Pancreas (tissue), 10 donors: ENCODE measurements at regions not wholly inside any gene's neighbourhood (a gene's known extent, or its start where the extent isn't known, plus 50 kb on each side); places are given as distances from the start of the nearest gene placed in this dataset.

Experiments
- ATAC-seq, 4 donors: fragments of 200-7000 bp; cut with Tn5 transposase; one replicate each; pipeline versions ENCODE4 v1.8.0 to v1.9.1; 2020; ENCODE audit warnings: mild to moderate bottlenecking in 4 of 4, moderate library complexity in 4 of 4
- DNase-seq, 6 donors: peaks; one replicate each; pipeline ENCODE4 v3.0.0-alpha.2; 2020
- FAIRE-seq: peaks from 2 replicates; lab custom pipeline; 2012; peaks lifted over from hg19 to GRCh38; lab: Jason Lieb, UNC
- H3K27ac ChIP-seq, 4 donors: fragments of 200-600 bp; sonication (generic); 1 replicate in 3 of 4; 2 replicates in 1 of 4; pipeline versions ENCODE4 v1.5.0 to v1.8.0; 2020
- H3K27me3 ChIP-seq, 4 donors: fragments of 200-600 bp; one replicate each; pipeline ENCODE4 v1.8.0; 2021
- H3K36me3 ChIP-seq, 3 donors: fragments of 200-600 bp; sonication (generic) in 1 of 3; one replicate each; pipeline versions ENCODE4 v1.5.0 to v1.8.0; 2020 to 2021
- H3K4me1 ChIP-seq, 3 donors: fragments of 200-600 bp; one replicate each; pipeline ENCODE4 v1.8.0; 2021
- H3K4me3 ChIP-seq, 4 donors: fragments of 200-600 bp; sonication (generic) in 2 of 4; one replicate each; pipeline versions ENCODE4 v1.5.0 to v1.8.0; 2020 to 2021
- H3K9me3 ChIP-seq, 4 donors: fragments of 200-600 bp; one replicate each; pipeline ENCODE4 v1.8.0; 2021
- WGBS, 2 donors: extraction: QIAGEN DNeasy Blood & Tissue Kit; methylation state at CpG; one replicate each; pipeline ENCODE4 v1.1.7; 2013; 5-methylcytosine and 5-hydroxymethylcytosine counted together
- intact Hi-C, 3 donors: fragments of 100-400 bp; cut with DNase I; formaldehyde crosslinking; loops; one replicate each; pipeline versions ENCODE4 v1.11.1 to v1.14.2; 2022
- TF ChIP-seq, protein P1 (sequence below), 4 donors: fragments of 200-600 bp; sonication (generic) in 3 of 4; IDR thresholded peaks; one replicate each; pipeline versions ENCODE4 v1.5.0 to v1.8.0; 2021; ENCODE audit warnings: antibody characterized with exemption in 4 of 4
- donor health status: healthy with polysubstance abuse.
- donor health status: DM: no; HTN: no; CAD: no; lungs with moderate emphysema.
- donor health status: DM: no; HTN: no; CAD: no.
- donor health status: control.
- donor health status: control.
- donor health status: Bipolar disorder and iron deficiency.
- donor health status: DM: yes; HTN: yes; CAD: no.
- donor health status: DM: no; HTN: no; CAD: no.
- donor health status: DM: no; HTN: no; CAD: no.
- donor health status: DM: yes; HTN: yes; CAD: no.

DNA sequence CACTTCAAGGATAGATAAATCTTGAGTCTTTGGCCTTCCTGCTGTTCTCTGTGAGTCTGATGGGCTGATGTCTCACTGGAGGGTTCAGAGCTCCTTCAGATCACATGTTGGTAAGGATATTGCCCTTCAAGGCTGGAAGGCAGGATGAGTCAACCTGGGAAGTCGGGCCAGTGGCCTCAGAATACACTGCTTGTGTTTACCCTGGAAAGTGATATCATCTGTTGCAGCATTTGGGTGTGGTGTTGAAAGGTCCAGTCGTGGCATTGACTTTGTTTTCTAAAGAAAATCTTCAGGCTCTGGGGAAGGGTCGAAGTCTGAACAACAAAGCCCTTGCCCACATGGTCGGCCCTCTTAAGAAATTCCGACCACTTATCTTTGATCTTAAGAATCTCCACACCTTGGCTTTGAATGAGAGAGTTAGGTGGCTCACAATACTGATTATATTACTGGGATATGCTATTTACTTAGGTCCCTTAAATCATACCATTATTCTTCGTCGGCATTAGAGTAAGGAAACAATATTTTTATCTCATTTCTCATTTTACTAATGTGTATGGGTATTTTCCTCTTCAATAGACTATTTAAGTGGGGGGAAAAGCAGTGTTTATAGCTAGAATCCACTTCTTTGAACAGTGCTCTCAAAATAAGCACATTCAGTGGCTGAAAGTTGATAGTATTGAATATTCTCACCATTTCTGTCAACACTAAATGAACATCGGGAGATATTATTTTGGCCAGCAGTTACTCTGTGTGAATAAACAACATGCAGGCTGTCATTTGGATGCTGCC is 303.9 kb upstream of the RASGRP1 start:
- ATAC-seq (peak in 2 of 4 donors; percentile 44 to 51), DNase-seq (no peak), FAIRE-seq (no peak)
- no peak overlapping the region for H3K27ac ChIP-seq
- H3K9me3 ChIP-seq = no peaks in the 10 kb centered on the region
- H3K27me3 ChIP-seq = no peaks in the 10 kb centered on the region
- H3K4me1 ChIP-seq = no peaks in the 10 kb centered on the region
- TF ChIP-seq, protein P1, sequence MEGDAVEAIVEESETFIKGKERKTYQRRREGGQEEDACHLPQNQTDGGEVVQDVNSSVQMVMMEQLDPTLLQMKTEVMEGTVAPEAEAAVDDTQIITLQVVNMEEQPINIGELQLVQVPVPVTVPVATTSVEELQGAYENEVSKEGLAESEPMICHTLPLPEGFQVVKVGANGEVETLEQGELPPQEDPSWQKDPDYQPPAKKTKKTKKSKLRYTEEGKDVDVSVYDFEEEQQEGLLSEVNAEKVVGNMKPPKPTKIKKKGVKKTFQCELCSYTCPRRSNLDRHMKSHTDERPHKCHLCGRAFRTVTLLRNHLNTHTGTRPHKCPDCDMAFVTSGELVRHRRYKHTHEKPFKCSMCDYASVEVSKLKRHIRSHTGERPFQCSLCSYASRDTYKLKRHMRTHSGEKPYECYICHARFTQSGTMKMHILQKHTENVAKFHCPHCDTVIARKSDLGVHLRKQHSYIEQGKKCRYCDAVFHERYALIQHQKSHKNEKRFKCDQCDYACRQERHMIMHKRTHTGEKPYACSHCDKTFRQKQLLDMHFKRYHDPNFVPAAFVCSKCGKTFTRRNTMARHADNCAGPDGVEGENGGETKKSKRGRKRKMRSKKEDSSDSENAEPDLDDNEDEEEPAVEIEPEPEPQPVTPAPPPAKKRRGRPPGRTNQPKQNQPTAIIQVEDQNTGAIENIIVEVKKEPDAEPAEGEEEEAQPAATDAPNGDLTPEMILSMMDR (IDR thresholded peaks at IDR 0.05) = no peak
- no peaks in the 10 kb centered on the region for H3K36me3 ChIP-seq
- intact Hi-C loops = no loop called here
- 64 to 69% methylated on average over 8 of the region's 8 CpGs for WGBS, 2 donors
- H3K4me3 ChIP-seq = no peak overlapping the region

- TF ChIP-seq, protein P1 (IDR thresholded peaks at IDR 0.05) = no peak
- H3K27me3 ChIP-seq = no peaks in the 10 kb centered on the region
- H3K9me3 ChIP-seq = no peaks in the 10 kb centered on the region
- no peaks in the 10 kb centered on the region for H3K36me3 ChIP-seq
- H3K4me3 ChIP-seq = no peak overlapping the region
- no peak overlapping the region for H3K27ac ChIP-seq
- 87 to 99% methylated on average over 3 of the region's 3 CpGs for WGBS, 2 donors
- no peaks in the 10 kb centered on the region for H3K4me1 ChIP-seq
- intact Hi-C loops = no loop called here
- no peak for DNase-seq
- FAIRE-seq = no peak
- no peak for ATAC-seq
Observed at GRCh38 chr15:38871638-38872037, 307.0 kb upstream of the RASGRP1 start.

DNA sequence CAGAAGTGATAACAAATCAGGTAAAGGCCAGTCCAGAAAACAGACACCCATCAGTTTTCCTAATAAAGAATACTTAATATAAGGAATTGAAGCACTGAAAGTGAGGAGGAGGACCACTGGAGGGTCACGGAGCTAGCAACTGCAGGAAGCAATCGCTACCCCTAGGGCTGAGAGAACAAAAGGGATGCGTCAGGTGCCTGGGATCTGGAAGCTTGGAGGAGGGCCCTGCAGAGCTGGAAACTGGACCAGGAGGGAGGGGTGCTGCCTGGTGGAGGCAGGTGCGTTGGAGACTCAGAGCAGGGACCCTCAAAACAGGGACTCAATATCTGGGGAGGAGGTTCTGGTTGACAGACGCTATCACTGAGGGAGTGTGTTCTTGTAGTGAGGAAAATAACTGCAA is 308.1 kb upstream of the RASGRP1 start:
- ATAC-seq = no peak
- FAIRE-seq = no peak
- H3K27ac ChIP-seq = no peak overlapping the region
- H3K4me3 ChIP-seq = no peak overlapping the region
- TF ChIP-seq, protein P1 (IDR thresholded peaks at IDR 0.05) = no peak
- intact Hi-C loops = no loop called here
- no peaks in the 10 kb centered on the region for H3K4me1 ChIP-seq
- 91 to 96% methylated on average over 5 of the region's 5 CpGs for WGBS, 2 donors
- no peaks in the 10 kb centered on the region for H3K36me3 ChIP-seq
- H3K27me3 ChIP-seq = no peaks in the 10 kb centered on the region
- DNase-seq = no peak
- H3K9me3 ChIP-seq = no peaks in the 10 kb centered on the region

DNA sequence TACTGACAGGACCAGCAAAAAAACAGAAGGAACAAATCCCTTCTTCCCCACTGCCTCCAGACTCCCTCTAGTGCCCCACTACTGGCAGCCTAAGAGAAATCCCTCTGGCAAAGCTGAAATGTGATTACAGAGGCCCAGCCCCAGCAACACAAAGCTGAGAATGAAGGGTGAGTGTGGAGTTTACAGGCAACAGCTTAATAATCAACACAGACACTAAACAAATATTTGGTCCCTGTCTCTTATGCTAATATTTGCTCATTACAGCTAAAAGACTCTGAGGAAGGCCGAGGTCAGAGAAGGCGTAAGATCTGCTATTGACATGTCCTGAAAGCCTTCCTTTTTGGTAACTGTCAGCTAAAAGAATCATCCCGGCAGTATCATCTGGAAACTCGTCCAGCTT is 308.5 kb upstream of the RASGRP1 start:
- no peak for ATAC-seq
- DNase-seq = no peak
- TF ChIP-seq, protein P1 (IDR thresholded peaks at IDR 0.05) = no peak
- Histone ChIP-seq H3K27me3 (no peaks in the 10 kb centered on the region), H3K9me3 (no peaks in the 10 kb centered on the region), H3K4me1 (no peaks in the 10 kb centered on the region), H3K36me3 (no peaks in the 10 kb centered on the region), H3K27ac (no peak overlapping the region), H3K4me3 (no peak overlapping the region)
- 31 to 49% methylated on average over 4 of the region's 4 CpGs for WGBS, 2 donors
- intact Hi-C loops = no loop called here
- no peak for FAIRE-seq

DNA sequence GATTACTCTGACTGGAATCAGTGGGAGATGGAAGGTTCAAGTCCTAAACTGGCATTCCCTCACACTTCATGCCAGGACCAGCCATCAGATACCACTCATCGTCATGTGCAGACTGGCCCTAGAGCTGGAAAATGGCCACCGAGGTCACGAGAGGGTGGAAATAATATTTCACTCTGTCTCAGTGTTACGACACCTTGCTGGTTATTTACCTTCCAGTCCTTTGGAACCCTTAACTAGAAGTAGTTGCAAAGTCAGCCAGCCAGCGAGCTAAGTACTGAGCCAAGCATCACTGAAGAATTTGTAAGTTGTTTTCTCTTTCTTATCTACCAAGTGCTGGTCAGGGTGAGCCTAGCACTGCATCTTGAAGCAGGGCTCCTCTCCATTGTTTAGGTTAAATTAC is 309.9 kb upstream of the RASGRP1 start:
- FAIRE-seq (no peak), ATAC-seq (no peak), DNase-seq (no peak)
- Histone ChIP-seq H3K4me1 (no peaks in the 10 kb centered on the region), H3K9me3 (no peaks in the 10 kb centered on the region), H3K36me3 (no peaks in the 10 kb centered on the region), H3K27ac (no peak overlapping the region), H3K4me3 (no peak overlapping the region), H3K27me3 (no peaks in the 10 kb centered on the region)
- 77 to 85% methylated on average over 5 of the region's 5 CpGs for WGBS, 2 donors
- TF ChIP-seq, protein P1 (IDR thresholded peaks at IDR 0.05) = no peak
- intact Hi-C loops = no loop called here
